Stimulated activated CD4-positive, alpha-beta T cell treated with anti-CD3 and anti-CD28 coated beads, Interleukin-2, amount 100 ng/mL, for 4 hours (primary cell): ENCODE measurements at regions not wholly inside any gene's neighbourhood (a gene's known extent, or its start where the extent isn't known, plus 50 kb on each side); places are given as distances from the start of the nearest gene placed in this dataset.
"Not testable (repeated sequence)": the region's sequence is repeated elsewhere in the genome, so short reads cannot be mapped to it uniquely, and the experiment has no call there.

ENCODE experiments used
- DNase-seq: peaks from one replicate; pipeline ENCODE4 v3.0.0-alpha.2; 2020; ENCODE audit warnings: low read depth

GRCh38 chr12:124674937-124675336, 107.5 kb upstream of the NCOR2 start:
- no peak for DNase-seq

- no peak for DNase-seq
These were observed 106.6 kb upstream of the NCOR2 start for GRCh38 chr12:124673801-124674617.

- DNase-seq, result not testable (repeated sequence)
These were observed 101.9 kb upstream of the NCOR2 start for GRCh38 chr12:124669271-124669721.

- no peak for DNase-seq
These were observed 101.2 kb upstream of the NCOR2 start for GRCh38 chr12:124668602-124669001.

- DNase-seq, result no peak
These were observed 100.3 kb upstream of the NCOR2 start for GRCh38 chr12:124667506-124668326.

- DNase-seq, result no peak
These were observed 99.4 kb upstream of the NCOR2 start for GRCh38 chr12:124666722-124667259.

- no peak for DNase-seq
These were observed 98.1 kb upstream of the NCOR2 start for GRCh38 chr12:124665511-124665910.

- no peak for DNase-seq
These were observed 97.1 kb upstream of the NCOR2 start for GRCh38 chr12:124664395-124665111.

- DNase-seq, result no peak
These were observed 96.5 kb upstream of the NCOR2 start for GRCh38 chr12:124663771-124664366.

GRCh38 chr12:124663206-124663605, 95.8 kb upstream of the NCOR2 start:
- no peak for DNase-seq

GRCh38 chr12:124661341-124661740, 93.9 kb upstream of the NCOR2 start:
- DNase-seq, result no peak

- DNase-seq, result no peak
These were observed 93.4 kb upstream of the NCOR2 start for GRCh38 chr12:124660851-124661250.

GRCh38 chr12:124658806-124659402, 91.5 kb upstream of the NCOR2 start:
- no peak for DNase-seq

- DNase-seq, result no peak
These were observed 90.9 kb upstream of the NCOR2 start for GRCh38 chr12:124658302-124658701.

GRCh38 chr12:124656947-124657434, 89.6 kb upstream of the NCOR2 start:
- DNase-seq, result no peak

GRCh38 chr12:124655698-124656516, 88.5 kb upstream of the NCOR2 start:
- no peak for DNase-seq

- DNase-seq, result no peak
These were observed 87.8 kb upstream of the NCOR2 start for GRCh38 chr12:124655048-124655697.

- no peak for DNase-seq
These were observed 87.2 kb upstream of the NCOR2 start for GRCh38 chr12:124654666-124655047.

- no peak for DNase-seq
These were observed 85.9 kb upstream of the NCOR2 start for GRCh38 chr12:124653169-124653931.
